Peyer's patch (tissue), 4 donors: ENCODE measurements at regions not wholly inside any gene's neighbourhood (a gene's known extent, or its start where the extent isn't known, plus 50 kb on each side); places are given as distances from the start of the nearest gene placed in this dataset.

ENCODE experiments used
- DNase-seq, 3 donors: peaks; one replicate each; pipeline ENCODE4 v3.0.0-alpha.2; 2017 to 2019
- H3K27ac ChIP-seq, 4 donors: fragments of 200-600 bp; sonication (generic); one replicate each; pipeline ENCODE4 v1.5.1; 2016 to 2019
- H3K27me3 ChIP-seq, 2 donors: fragments of 200-600 bp; sonication (generic); one replicate each; pipeline ENCODE4 v1.5.1; 2019
- H3K36me3 ChIP-seq, 3 donors: fragments of 200-600 bp; sonication (generic); one replicate each; pipeline ENCODE4 v1.5.1; 2016 to 2019
- H3K4me1 ChIP-seq, 4 donors: fragments of 200-600 bp; sonication (generic); one replicate each; pipeline ENCODE4 v1.5.1; 2016 to 2019
- H3K4me3 ChIP-seq, 4 donors: fragments of 200-600 bp; sonication (generic); 1 replicate in 3 of 4; 2 replicates in 1 of 4; pipeline ENCODE4 v1.5.1; 2016 to 2019; ENCODE audit warnings: mild to moderate bottlenecking in 1 of 4
- H3K9me3 ChIP-seq, 4 donors: fragments of 200-600 bp; sonication (generic); one replicate each; pipeline ENCODE4 v1.5.1; 2016 to 2019; ENCODE audit warnings: mild to moderate bottlenecking in 1 of 4
- POLR2A ChIP-seq, 2 donors: fragments of 450-650 bp; IDR thresholded peaks; one replicate each; pipeline ENCODE4 v1.5.1; 2017; ENCODE audit warnings: antibody characterized with exemption in 2 of 2, mild to moderate bottlenecking in 2 of 2, moderate library complexity in 2 of 2
- TF ChIP-seq, protein P1 (sequence below), 6 experiments: fragments of 450-650 bp in 4 of 6; fragments of 200-600 bp in 2 of 6; sonication (generic) in 1 of 6; IDR thresholded peaks; one replicate each; pipeline ENCODE4 v1.5.1; 2017 to 2019; ENCODE audit warnings: antibody characterized with exemption in 6 of 6, mild to moderate bottlenecking in 3 of 6, moderate library complexity in 1 of 6

DNA sequence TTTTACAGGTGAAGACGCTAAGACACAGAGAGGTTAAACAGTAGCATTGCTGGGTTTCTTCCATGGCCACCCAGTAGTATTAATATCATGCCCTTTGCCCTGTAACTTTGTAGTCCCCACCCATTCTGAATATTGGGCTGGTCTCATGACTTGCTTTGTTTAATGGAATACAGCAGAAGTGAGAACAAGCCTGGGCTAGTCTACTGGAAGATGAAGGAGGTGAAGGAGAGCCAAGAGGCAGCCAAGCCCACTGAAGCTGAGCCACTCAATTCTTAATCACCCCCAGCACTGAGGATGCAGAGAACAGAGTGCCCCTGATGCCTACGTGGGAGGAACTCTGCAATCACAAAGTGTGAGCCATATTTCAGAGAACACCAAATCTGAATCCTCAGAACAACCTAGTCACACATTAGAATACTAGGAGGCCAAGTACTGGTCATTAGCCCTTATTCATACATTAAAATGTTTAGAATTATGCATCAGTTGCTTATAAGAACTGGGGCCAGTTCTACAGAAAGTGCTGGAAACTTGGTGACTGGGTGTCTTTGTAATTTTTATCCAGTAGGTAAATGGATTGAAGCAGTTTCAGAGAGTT, 202.5 kb upstream of the ADRA1D start:
- no peaks in the 10 kb centered on the region for H3K9me3 ChIP-seq
- H3K4me3 ChIP-seq: no peak overlapping the region
- H3K27me3 ChIP-seq: no peaks in the 10 kb centered on the region
- no peak for TF ChIP-seq POLR2A (IDR thresholded peaks at IDR 0.05)
- TF ChIP-seq, protein P1, sequence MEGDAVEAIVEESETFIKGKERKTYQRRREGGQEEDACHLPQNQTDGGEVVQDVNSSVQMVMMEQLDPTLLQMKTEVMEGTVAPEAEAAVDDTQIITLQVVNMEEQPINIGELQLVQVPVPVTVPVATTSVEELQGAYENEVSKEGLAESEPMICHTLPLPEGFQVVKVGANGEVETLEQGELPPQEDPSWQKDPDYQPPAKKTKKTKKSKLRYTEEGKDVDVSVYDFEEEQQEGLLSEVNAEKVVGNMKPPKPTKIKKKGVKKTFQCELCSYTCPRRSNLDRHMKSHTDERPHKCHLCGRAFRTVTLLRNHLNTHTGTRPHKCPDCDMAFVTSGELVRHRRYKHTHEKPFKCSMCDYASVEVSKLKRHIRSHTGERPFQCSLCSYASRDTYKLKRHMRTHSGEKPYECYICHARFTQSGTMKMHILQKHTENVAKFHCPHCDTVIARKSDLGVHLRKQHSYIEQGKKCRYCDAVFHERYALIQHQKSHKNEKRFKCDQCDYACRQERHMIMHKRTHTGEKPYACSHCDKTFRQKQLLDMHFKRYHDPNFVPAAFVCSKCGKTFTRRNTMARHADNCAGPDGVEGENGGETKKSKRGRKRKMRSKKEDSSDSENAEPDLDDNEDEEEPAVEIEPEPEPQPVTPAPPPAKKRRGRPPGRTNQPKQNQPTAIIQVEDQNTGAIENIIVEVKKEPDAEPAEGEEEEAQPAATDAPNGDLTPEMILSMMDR (IDR thresholded peaks at IDR 0.05): no peak
- no peak overlapping the region for H3K27ac ChIP-seq
- no peaks in the 10 kb centered on the region for H3K4me1 ChIP-seq
- DNase-seq: no peak
- no peaks in the 10 kb centered on the region for H3K36me3 ChIP-seq

DNA sequence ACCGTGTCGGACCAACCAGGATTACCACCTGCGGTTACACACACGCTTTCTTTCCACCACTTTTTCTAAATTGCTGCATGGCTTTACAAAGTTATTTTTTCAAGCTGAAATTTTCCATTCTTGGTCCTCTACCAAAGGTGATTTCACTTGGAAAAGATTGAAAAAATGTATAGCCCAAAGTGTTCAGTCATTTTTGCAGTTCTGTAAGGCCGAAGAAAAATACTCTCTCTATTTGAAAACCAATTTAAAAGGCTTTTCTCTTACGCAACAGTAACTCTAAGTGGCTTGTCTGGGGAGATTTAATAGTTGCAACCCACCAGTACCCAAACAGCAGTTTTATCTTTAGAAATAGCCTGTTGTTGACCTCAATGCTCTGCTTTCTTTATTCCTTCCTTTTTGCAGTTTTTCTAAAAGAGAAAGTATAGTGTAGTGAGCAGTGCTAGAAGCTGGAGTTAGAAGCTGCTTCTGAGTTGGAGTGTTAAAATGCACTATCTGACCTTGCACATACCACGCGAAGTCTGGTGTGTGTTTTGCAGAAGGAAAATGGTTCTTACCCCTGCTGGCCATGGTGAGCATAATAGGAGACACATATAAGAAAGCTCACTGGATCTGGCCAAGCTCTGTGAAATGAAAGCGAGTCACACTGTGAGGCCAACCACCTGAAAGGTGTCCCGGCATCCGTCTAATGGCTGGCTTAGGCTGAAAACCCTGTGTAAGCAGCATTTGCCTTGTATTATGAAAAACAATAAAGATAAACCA, 201.0 kb upstream of the ADRA1D start:
- no peak for DNase-seq

GRCh38 chr20:4445784-4446183, 196.7 kb upstream of the ADRA1D start:
- H3K27me3 ChIP-seq: no peaks in the 10 kb centered on the region
- no peak for DNase-seq
- no peak overlapping the region for H3K4me3 ChIP-seq
- no peaks in the 10 kb centered on the region for H3K4me1 ChIP-seq
- H3K27ac ChIP-seq: no peak overlapping the region
- H3K36me3 ChIP-seq: no peaks in the 10 kb centered on the region
- no peaks in the 10 kb centered on the region for H3K9me3 ChIP-seq
- no peak for TF ChIP-seq POLR2A (IDR thresholded peaks at IDR 0.05)
- TF ChIP-seq, protein P1 (IDR thresholded peaks at IDR 0.05): no peak

More for the DNA sequence above, 201.0 kb upstream of the ADRA1D start:
- no peaks in the 10 kb centered on the region for H3K27me3 ChIP-seq
- H3K4me3 ChIP-seq: no peak overlapping the region
- no peaks in the 10 kb centered on the region for H3K36me3 ChIP-seq
- H3K4me1 ChIP-seq: no peaks in the 10 kb centered on the region
- no peak overlapping the region for H3K27ac ChIP-seq
- TF ChIP-seq, protein P1 (IDR thresholded peaks at IDR 0.05): no peak
- no peak for TF ChIP-seq POLR2A (IDR thresholded peaks at IDR 0.05)
- H3K9me3 ChIP-seq: no peaks in the 10 kb centered on the region

DNA sequence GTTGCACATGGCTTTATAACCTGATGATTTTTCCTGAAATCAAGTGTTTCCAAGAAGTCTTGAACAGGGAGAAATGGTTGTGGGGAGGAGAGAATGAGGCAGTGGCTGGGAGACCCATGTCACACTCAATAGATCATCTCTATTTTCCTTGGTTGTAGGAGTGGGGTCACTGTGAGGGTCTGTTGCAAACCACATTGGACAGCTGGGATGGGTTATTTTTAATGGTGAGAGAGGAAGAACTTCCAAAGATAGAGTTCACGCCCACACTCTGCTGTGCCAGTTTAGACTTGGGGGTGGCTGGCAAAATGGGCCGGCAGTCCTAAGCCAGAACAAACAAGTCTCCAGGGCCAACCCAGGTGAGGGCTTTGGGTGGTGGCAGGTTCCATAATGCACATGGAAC, 196.2 kb upstream of the ADRA1D start:
- Histone ChIP-seq H3K4me1 (no peaks in the 10 kb centered on the region), H3K27ac (no peak overlapping the region), H3K36me3 (no peaks in the 10 kb centered on the region), H3K4me3 (no peak overlapping the region), H3K27me3 (no peaks in the 10 kb centered on the region), H3K9me3 (no peaks in the 10 kb centered on the region)
- TF ChIP-seq POLR2A (IDR thresholded peaks at IDR 0.05): no peak
- TF ChIP-seq, protein P1 (IDR thresholded peaks at IDR 0.05): no peak
- no peak for DNase-seq

GRCh38 chr20:4444404-4444803, 195.3 kb upstream of the ADRA1D start:
- Histone ChIP-seq H3K36me3 (no peaks in the 10 kb centered on the region), H3K27ac (no peak overlapping the region), H3K27me3 (no peaks in the 10 kb centered on the region), H3K9me3 (no peaks in the 10 kb centered on the region), H3K4me3 (no peak overlapping the region), H3K4me1 (no peaks in the 10 kb centered on the region)
- DNase-seq: no peak
- TF ChIP-seq, protein P1 (IDR thresholded peaks at IDR 0.05): no peak
- no peak for TF ChIP-seq POLR2A (IDR thresholded peaks at IDR 0.05)
